Sigmoid colon (tissue), 6 donors: ENCODE measurements at regions not wholly inside any gene's neighbourhood (a gene's known extent, or its start where the extent isn't known, plus 50 kb on each side); places are given as distances from the start of the nearest gene placed in this dataset.
A peak's percentile ranks its signal among the peaks of the same experiment; 100 is the strongest.

ENCODE experiments used
- DNase-seq: peaks from one replicate; pipeline ENCODE4 v3.0.0-alpha.2; 2019
- H3K27ac ChIP-seq, 4 donors: fragments of 200-600 bp; sonication (generic); one replicate each; pipeline ENCODE4 v1.5.1; 2016 to 2019; ENCODE audit warnings: mild to moderate bottlenecking in 1 of 4
- H3K27me3 ChIP-seq, 3 donors: fragments of 200-600 bp; sonication (generic); one replicate each; pipeline ENCODE4 v1.5.1; 2019; ENCODE audit warnings: mild to moderate bottlenecking in 1 of 3
- H3K36me3 ChIP-seq, 4 donors: fragments of 200-600 bp; sonication (generic); one replicate each; pipeline ENCODE4 v1.5.1; 2016 to 2019
- H3K4me1 ChIP-seq, 4 donors: fragments of 200-600 bp; sonication (generic); one replicate each; pipeline ENCODE4 v1.5.1; 2017 to 2019
- H3K4me3 ChIP-seq, 4 donors: fragments of 200-600 bp; sonication (generic); one replicate each; pipeline ENCODE4 v1.5.1; 2017 to 2019; ENCODE audit warnings: mild to moderate bottlenecking in 2 of 4, moderate library complexity in 1 of 4
- H3K9me3 ChIP-seq, 4 donors: fragments of 200-600 bp in 3 of 4; sonication (generic) in 3 of 4; one replicate each; pipeline versions ENCODE4 v1.5.1 to v1.6.1; 2013 to 2019
- EP300 ChIP-seq, 4 donors: sonication (generic); formaldehyde crosslinking; IDR thresholded peaks; one replicate each; pipeline ENCODE4 v1.6.1; 2017; ENCODE audit warnings: antibody characterized with exemption in 4 of 4
- POLR2A ChIP-seq, 2 donors: fragments of 450-650 bp; IDR thresholded peaks; one replicate each; pipeline ENCODE4 v1.6.1; 2016; ENCODE audit warnings: antibody characterized with exemption in 2 of 2, mild to moderate bottlenecking in 2 of 2, moderate library complexity in 2 of 2
- POLR2AphosphoS5 ChIP-seq, 4 donors: sonication (generic); formaldehyde crosslinking; IDR thresholded peaks; one replicate each; pipeline ENCODE4 v1.6.1; 2017; ENCODE audit warnings: antibody characterized with exemption in 4 of 4
- WGBS, 2 donors: extraction: QIAGEN DNeasy Blood & Tissue Kit; methylation state at CpG; one replicate each; pipeline ENCODE4 v1.1.7; 2013; 5-methylcytosine and 5-hydroxymethylcytosine counted together
- intact Hi-C: fragments of 100-400 bp; cut with DNase I; formaldehyde crosslinking; loops from one replicate; pipeline ENCODE4 v1.15.1; 2023
- TF ChIP-seq, protein P1 (sequence below), 4 experiments: fragments of 450-650 bp in 3 of 4; fragments of 200-600 bp in 1 of 4; IDR thresholded peaks; one replicate each; pipeline ENCODE4 v1.5.1; 2016 to 2019; ENCODE audit warnings: antibody characterized with exemption in 4 of 4, mild to moderate bottlenecking in 3 of 4, moderate library complexity in 2 of 4
- donor health status: healthy with polysubstance abuse.
- donor health status: healthy.

DNA sequence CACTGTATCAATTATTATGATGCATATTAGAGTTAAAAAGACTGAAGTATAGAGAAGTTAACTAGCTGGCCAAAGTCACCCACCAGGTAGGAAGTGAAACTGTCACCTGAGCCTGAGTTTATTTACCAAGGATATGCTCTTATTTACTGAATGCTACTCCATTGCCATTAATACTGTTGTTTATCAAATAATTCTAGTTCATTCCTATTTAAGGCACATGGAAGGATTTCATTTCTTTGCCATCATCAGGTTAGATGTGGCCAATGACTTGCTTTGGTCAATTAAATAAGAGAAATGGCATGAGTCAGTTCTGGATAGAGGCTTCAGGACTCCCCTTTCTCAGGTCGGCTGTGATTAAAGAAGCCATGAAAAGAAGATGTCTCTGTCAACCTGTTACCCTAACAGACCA, 169.6 kb downstream of the KCNJ2 start:
- H3K4me1 ChIP-seq, result peaks cover 0 to 4% (median 0%) of the 10 kb centered on the region in 4 donors
- no peaks in the 10 kb centered on the region for H3K36me3 ChIP-seq
- H3K4me3 ChIP-seq, result no peak overlapping the region
- H3K9me3 ChIP-seq, result no peaks in the 10 kb centered on the region
- WGBS, 2 donors, result 89 to 94% methylated on average over 1 of the region's 1 CpG
- intact Hi-C loops, result no loop called here
- no peaks in the 10 kb centered on the region for H3K27me3 ChIP-seq
- TF ChIP-seq EP300 (IDR thresholded peaks at IDR 0.05), result no peak
- TF ChIP-seq, protein P1, sequence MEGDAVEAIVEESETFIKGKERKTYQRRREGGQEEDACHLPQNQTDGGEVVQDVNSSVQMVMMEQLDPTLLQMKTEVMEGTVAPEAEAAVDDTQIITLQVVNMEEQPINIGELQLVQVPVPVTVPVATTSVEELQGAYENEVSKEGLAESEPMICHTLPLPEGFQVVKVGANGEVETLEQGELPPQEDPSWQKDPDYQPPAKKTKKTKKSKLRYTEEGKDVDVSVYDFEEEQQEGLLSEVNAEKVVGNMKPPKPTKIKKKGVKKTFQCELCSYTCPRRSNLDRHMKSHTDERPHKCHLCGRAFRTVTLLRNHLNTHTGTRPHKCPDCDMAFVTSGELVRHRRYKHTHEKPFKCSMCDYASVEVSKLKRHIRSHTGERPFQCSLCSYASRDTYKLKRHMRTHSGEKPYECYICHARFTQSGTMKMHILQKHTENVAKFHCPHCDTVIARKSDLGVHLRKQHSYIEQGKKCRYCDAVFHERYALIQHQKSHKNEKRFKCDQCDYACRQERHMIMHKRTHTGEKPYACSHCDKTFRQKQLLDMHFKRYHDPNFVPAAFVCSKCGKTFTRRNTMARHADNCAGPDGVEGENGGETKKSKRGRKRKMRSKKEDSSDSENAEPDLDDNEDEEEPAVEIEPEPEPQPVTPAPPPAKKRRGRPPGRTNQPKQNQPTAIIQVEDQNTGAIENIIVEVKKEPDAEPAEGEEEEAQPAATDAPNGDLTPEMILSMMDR (IDR thresholded peaks at IDR 0.05), result no peak
- TF ChIP-seq POLR2AphosphoS5 (IDR thresholded peaks at IDR 0.05), result no peak
- TF ChIP-seq POLR2A (IDR thresholded peaks at IDR 0.05), result no peak
- no peak overlapping the region for H3K27ac ChIP-seq
- no peak for DNase-seq

DNA sequence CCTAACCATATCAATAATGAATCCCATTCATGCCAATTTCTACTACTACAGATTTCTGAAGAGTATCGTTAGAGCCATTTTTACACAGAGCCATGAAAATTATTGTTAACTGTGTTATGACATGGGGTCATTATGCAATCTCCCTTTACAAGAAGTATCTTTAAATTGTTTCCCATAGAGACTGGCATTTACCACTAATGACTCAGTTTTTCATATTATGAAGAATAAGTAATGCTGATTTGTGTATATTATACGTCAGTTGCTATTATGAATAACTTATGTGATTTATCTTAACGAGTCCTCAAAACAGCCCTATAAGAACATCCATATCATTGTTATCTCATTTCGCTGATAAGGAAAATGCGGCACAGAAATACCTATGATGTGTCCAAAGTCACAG, 173.8 kb downstream of the KCNJ2 start:
- Histone ChIP-seq H3K27ac (no peak overlapping the region), H3K9me3 (no peaks in the 10 kb centered on the region), H3K4me1 (peaks cover 0 to 11% (median 2%) of the 10 kb centered on the region in 4 donors), H3K36me3 (no peaks in the 10 kb centered on the region), H3K4me3 (no peak overlapping the region), H3K27me3 (no peaks in the 10 kb centered on the region)
- intact Hi-C loops, result no loop called here
- DNase-seq, result no peak
- 80 to 86% methylated on average over 5 of the region's 5 CpGs for WGBS, 2 donors
- no peak for TF ChIP-seq POLR2A (IDR thresholded peaks at IDR 0.05)
- TF ChIP-seq, protein P1 (IDR thresholded peaks at IDR 0.05), result no peak

DNA sequence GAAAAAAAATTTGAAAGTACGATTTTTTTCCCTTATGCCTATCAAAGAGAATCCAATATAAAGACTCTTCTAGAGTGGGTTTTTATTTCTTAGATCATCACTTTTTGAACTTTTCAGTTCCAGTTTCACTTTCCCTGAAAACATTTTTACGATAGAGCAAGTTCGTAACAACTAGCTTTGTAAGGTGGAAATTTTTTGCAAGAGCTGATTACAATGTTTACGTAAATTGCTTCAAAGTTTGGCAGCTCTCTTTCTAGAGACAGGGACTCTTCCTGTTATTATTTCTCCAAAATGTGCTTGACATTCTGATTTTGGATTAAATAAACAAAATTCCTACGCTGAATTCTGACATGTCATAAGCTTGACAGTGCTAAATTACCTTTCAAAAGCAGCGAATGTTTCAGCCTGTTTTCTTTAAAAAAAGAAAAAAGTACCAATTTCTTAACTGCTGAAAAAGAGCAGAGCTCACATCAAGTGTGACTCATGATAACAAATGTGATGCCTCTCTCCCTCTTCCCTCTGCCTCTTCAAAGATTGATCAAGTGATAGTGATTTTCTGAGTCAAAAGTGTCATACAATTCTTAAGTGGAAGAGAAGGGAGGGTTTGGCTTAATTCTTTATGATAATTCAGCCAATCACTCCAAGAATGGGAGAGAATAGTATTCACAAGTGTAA, 175.2 kb downstream of the KCNJ2 start:
- Histone ChIP-seq H3K4me3 (peak overlapping the region; percentile 7 to 34 (median 25)), H3K4me1 (peaks cover 0 to 11% (median 2%) of the 10 kb centered on the region in 4 donors), H3K27ac (peak overlapping the region in 3 of 4 donors; percentile 2 to 22 (median 10)), H3K9me3 (no peaks in the 10 kb centered on the region), H3K27me3 (no peaks in the 10 kb centered on the region), H3K36me3 (no peaks in the 10 kb centered on the region)
- WGBS, 2 donors, result 2 to 9% methylated on average over 6 of the region's 6 CpGs
- intact Hi-C loops, result no loop called here
- no peak for TF ChIP-seq POLR2AphosphoS5 (IDR thresholded peaks at IDR 0.05)
- TF ChIP-seq POLR2A (IDR thresholded peaks at IDR 0.05), result no peak
- TF ChIP-seq EP300 (IDR thresholded peaks at IDR 0.05), result no peak
- TF ChIP-seq, protein P1 (IDR thresholded peaks at IDR 0.05), result no peak
- DNase-seq, result no peak

- WGBS, 2 donors, result 54 to 76% methylated on average over 2 of the region's 2 CpGs
- Histone ChIP-seq H3K27ac (peak overlapping the region in 2 of 4 donors; percentile 2 to 10), H3K4me3 (no peak overlapping the region)
These were observed 175.7 kb downstream of the KCNJ2 start for GRCh38 chr17:70345061-70345460.

More at GRCh38 chr17:70345061-70345460, 175.7 kb downstream of the KCNJ2 start:
- Histone ChIP-seq H3K36me3 (no peaks in the 10 kb centered on the region), H3K4me1 (peaks cover 0 to 11% (median 2%) of the 10 kb centered on the region in 4 donors), H3K27me3 (no peaks in the 10 kb centered on the region), H3K9me3 (no peaks in the 10 kb centered on the region)
- intact Hi-C loops, result no loop called here
- TF ChIP-seq EP300 (IDR thresholded peaks at IDR 0.05), result no peak
- TF ChIP-seq POLR2A (IDR thresholded peaks at IDR 0.05), result no peak
- TF ChIP-seq, protein P1 (IDR thresholded peaks at IDR 0.05), result no peak
- TF ChIP-seq POLR2AphosphoS5 (IDR thresholded peaks at IDR 0.05), result no peak
- no peak for DNase-seq
